Esophagus (tissue), 2 donors: ENCODE measurements at regions not wholly inside any gene's neighbourhood (a gene's known extent, or its start where the extent isn't known, plus 50 kb on each side); places are given as distances from the start of the nearest gene placed in this dataset.

ENCODE experiments used
- H3K27ac ChIP-seq, 2 donors: one replicate each; pipeline ENCODE4 v1.5.1; 2013; ENCODE audit warnings: low read depth in 2 of 2, mild to moderate bottlenecking in 2 of 2, inconsistent platforms in 1 of 2, low read length in 1 of 2, moderate library complexity in 1 of 2
- H3K27me3 ChIP-seq, 2 donors: one replicate each; pipeline ENCODE4 v1.6.1; 2013; ENCODE audit warnings: low read length in 2 of 2, control low read depth in 1 of 2, mild to moderate bottlenecking in 1 of 2; ENCODE audit not compliant: insufficient read depth in 2 of 2, control insufficient read depth in 1 of 2
- H3K36me3 ChIP-seq, 2 donors: one replicate each; pipeline ENCODE4 v1.6.1; 2013; ENCODE audit warnings: low read length in 1 of 2; ENCODE audit not compliant: control insufficient read depth in 2 of 2, insufficient read depth in 2 of 2
- H3K4me1 ChIP-seq, 2 donors: one replicate each; pipeline ENCODE4 v1.6.1; 2013; ENCODE audit warnings: low read length in 1 of 2; ENCODE audit not compliant: control insufficient read depth in 2 of 2, insufficient read depth in 2 of 2
- H3K4me3 ChIP-seq, 2 donors: one replicate each; pipeline ENCODE4 v1.5.1; 2013; ENCODE audit warnings: low read length in 2 of 2, mild to moderate bottlenecking in 2 of 2, low read depth in 1 of 2, moderate library complexity in 1 of 2
- H3K9me3 ChIP-seq, 2 donors: one replicate each; pipeline ENCODE4 v1.6.1; 2013; ENCODE audit warnings: mild to moderate bottlenecking in 2 of 2, low read depth in 1 of 2, low read length in 1 of 2, moderate library complexity in 1 of 2; ENCODE audit not compliant: control insufficient read depth in 2 of 2, insufficient read depth in 1 of 2
- WGBS, 2 donors: extraction: QIAGEN DNeasy Blood & Tissue Kit; methylation state at CpG; one replicate each; pipeline ENCODE4 v1.1.7; 2013; 5-methylcytosine and 5-hydroxymethylcytosine counted together
- donor health status: healthy with polysubstance abuse.
- donor health status: Bipolar disorder and iron deficiency.

DNA sequence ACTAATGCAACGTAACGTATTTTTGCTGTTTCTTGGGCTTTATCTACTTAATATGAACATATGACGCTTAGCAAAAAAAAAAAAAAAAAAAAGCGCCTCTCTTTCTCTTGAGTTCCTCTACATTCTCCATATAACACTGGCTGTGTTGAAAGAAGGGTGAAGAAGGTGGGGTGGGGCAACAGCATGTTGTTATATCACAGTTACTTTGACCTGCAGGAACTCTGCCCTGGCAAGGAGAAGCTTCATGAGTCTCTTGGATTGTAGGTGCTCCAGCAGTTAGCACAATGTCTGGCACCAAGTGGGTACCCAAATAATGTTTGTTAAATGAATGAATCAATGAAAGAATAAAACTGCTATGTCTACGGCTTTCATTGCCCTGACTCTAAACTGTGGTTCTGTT, 162.6 kb downstream of the ATG4C start:
- H3K27ac ChIP-seq: no peak overlapping the region
- no peaks in the 10 kb centered on the region for H3K36me3 ChIP-seq
- H3K4me1 ChIP-seq: no peaks in the 10 kb centered on the region
- no peaks in the 10 kb centered on the region for H3K27me3 ChIP-seq
- H3K4me3 ChIP-seq: no peak overlapping the region
- 83 to 85% methylated on average over 5 of the region's 5 CpGs for WGBS, 2 donors
- peaks cover 0 to 2% of the 10 kb centered on the region in 2 donors for H3K9me3 ChIP-seq

GRCh38 chr1:62951428-62951827, 167.5 kb downstream of the ATG4C start:
- Histone ChIP-seq H3K36me3 (no peaks in the 10 kb centered on the region), H3K27me3 (peaks cover 0 to 3% of the 10 kb centered on the region in 2 donors), H3K4me3 (no peak overlapping the region), H3K9me3 (no peaks in the 10 kb centered on the region), H3K27ac (no peak overlapping the region), H3K4me1 (no peaks in the 10 kb centered on the region)
- WGBS, 2 donors: 44 to 49% methylated on average over 3 of the region's 3 CpGs

DNA sequence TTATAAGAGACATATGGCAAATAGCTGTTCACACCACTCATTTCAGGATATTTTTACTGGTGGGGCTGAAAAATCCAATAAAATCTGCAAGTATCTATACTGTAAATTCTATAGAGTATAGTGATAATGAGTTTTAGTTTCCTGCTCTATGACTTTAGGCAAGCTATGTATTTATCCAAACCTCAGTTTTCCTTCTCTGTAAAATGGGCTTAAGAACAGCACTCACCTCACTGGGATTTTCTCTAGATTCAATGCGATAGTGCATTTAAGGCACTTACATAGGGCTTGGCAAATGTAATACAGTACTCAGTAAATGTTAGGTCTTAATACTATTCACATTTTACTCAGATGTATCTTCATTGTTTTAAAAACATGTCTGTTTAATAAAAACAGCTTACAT, 168.7 kb downstream of the ATG4C start:
- Histone ChIP-seq H3K27ac (no peak overlapping the region), H3K9me3 (no peaks in the 10 kb centered on the region), H3K4me3 (no peak overlapping the region), H3K36me3 (no peaks in the 10 kb centered on the region), H3K27me3 (peaks cover 0 to 3% of the 10 kb centered on the region in 2 donors), H3K4me1 (no peaks in the 10 kb centered on the region)
- WGBS, 2 donors: 72 to 81% methylated on average over 1 of the region's 1 CpG

DNA sequence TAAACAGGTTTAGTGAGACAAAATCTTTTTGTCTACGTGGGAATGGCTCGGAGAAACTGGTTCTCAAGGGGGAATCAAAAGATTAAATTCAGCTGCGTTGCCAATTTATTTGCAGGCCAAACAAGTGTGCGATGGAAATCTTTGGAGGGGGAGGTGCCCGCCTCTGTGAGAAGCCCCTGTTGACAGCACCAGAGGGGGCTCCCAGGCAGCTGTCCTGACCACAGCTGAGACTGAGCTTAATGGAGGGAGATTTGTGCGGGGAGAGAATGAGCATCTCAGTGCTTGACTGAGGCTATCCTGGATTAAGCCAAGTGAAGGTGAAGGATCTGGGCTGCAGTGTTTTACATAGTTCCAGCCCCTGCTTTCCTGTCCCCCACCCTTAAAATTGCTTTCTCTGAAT, 169.7 kb downstream of the ATG4C start:
- no peaks in the 10 kb centered on the region for H3K9me3 ChIP-seq
- no peak overlapping the region for H3K4me3 ChIP-seq
- WGBS, 2 donors: 35 to 40% methylated on average over 6 of the region's 6 CpGs
- H3K4me1 ChIP-seq: no peaks in the 10 kb centered on the region
- H3K27ac ChIP-seq: no peak overlapping the region
- H3K27me3 ChIP-seq: peaks cover 0 to 3% of the 10 kb centered on the region in 2 donors
- H3K36me3 ChIP-seq: no peaks in the 10 kb centered on the region

DNA sequence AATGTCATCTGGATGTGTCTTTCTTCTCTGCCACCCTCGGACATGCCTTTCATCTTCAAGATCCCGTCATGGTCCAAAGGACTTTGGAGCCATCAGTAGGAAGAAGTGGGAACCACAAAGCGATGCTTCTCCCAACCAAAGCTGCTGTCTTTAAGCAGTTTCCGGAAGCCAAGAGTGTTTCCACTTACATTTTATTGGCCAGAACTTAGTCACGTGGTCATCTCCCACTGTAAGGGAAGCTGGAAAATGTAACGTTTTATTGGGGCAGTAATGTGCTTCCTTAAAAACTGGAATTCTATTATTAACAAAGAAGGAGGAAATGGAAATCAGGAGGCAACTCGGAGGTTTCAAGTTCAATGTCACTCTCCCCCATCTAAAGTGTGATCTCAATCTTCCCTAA, 170.8 kb downstream of the ATG4C start:
- H3K4me1 ChIP-seq: no peaks in the 10 kb centered on the region
- H3K4me3 ChIP-seq: no peak overlapping the region
- H3K27me3 ChIP-seq: peaks cover 0 to 3% of the 10 kb centered on the region in 2 donors
- H3K27ac ChIP-seq: no peak overlapping the region
- 54 to 68% methylated on average over 7 of the region's 7 CpGs for WGBS, 2 donors
- no peaks in the 10 kb centered on the region for H3K9me3 ChIP-seq
- H3K36me3 ChIP-seq: no peaks in the 10 kb centered on the region

DNA sequence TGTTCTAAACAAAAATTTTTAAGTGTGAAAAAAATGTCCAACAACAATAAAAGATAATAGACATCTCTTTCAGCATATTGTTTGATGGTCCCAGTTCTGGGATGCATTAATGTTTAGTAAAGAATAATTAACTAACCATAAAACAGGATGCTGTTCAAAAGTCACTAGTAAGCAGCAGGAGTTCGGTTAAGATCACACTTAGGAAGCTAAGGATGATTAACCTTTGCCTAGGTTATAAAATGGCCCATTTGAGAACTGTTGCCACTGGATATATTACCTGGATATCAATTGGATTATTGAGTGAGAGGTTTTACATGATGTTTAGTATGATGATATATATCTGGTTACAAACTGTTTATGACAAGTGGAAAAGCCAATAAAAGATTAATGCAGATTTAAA, 171.7 kb downstream of the ATG4C start:
- Histone ChIP-seq H3K36me3 (no peaks in the 10 kb centered on the region), H3K4me1 (no peaks in the 10 kb centered on the region), H3K27me3 (peaks cover 0 to 3% of the 10 kb centered on the region in 2 donors), H3K27ac (no peak overlapping the region), H3K4me3 (no peak overlapping the region), H3K9me3 (no peaks in the 10 kb centered on the region)
- WGBS, 2 donors: 58 to 63% methylated on average over 1 of the region's 1 CpG

- 58 to 69% methylated on average over 4 of the region's 4 CpGs for WGBS, 2 donors
- no peaks in the 10 kb centered on the region for H3K36me3 ChIP-seq
- H3K9me3 ChIP-seq: peaks cover 0 to 2% of the 10 kb centered on the region in 2 donors
- H3K4me1 ChIP-seq: no peaks in the 10 kb centered on the region
- H3K4me3 ChIP-seq: no peak overlapping the region
- H3K27me3 ChIP-seq: no peaks in the 10 kb centered on the region
- H3K27ac ChIP-seq: no peak overlapping the region
Measured at GRCh38 chr1:62962014-62962812, 178.3 kb downstream of the ATG4C start.

- 25 to 28% methylated on average over 9 to 10 of the region's 10 CpGs for WGBS, 2 donors
- no peak overlapping the region for H3K4me3 ChIP-seq
- no peaks in the 10 kb centered on the region for H3K36me3 ChIP-seq
- peaks cover 0 to 2% of the 10 kb centered on the region in 2 donors for H3K9me3 ChIP-seq
- H3K27ac ChIP-seq: no peak overlapping the region
- H3K27me3 ChIP-seq: no peaks in the 10 kb centered on the region
- H3K4me1 ChIP-seq: no peaks in the 10 kb centered on the region
Measured at GRCh38 chr1:62962901-62963776, 179.2 kb downstream of the ATG4C start.

DNA sequence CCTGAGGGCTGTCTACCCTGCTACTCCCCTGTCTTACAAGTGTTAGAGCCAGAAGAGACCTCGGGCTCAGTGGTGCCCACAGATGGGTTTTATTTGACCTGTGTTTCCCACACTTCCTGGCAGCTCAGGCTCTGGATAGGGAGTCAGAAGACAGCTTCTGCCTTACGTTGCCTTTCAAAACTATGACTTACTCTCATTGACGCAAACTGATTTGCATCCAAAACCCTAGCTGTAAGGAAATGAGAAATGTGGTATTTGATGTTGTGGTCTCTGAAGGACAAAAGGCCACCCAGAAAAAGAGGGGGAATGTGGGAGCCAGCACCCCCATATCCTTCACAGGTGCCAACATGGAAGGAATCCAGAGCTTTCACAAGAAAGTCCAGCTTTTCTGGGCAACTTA, 180.2 kb downstream of the ATG4C start:
- H3K4me3 ChIP-seq: no peak overlapping the region
- no peaks in the 10 kb centered on the region for H3K27me3 ChIP-seq
- H3K9me3 ChIP-seq: peaks cover 0 to 2% of the 10 kb centered on the region in 2 donors
- no peaks in the 10 kb centered on the region for H3K4me1 ChIP-seq
- H3K27ac ChIP-seq: no peak overlapping the region
- 69 to 74% methylated on average over 3 of the region's 3 CpGs for WGBS, 2 donors
- no peaks in the 10 kb centered on the region for H3K36me3 ChIP-seq
